K562 (cell line): ENCODE measurements at regions not wholly inside any gene's neighbourhood (a gene's known extent, or its start where the extent isn't known, plus 50 kb on each side); places are given as distances from the start of the nearest gene placed in this dataset.

Experiments
- ATAC-seq: fragments of 200-7000 bp; cut with Tn5 transposase; 3 replicates; pipeline ENCODE4 v1.9.1; 2020; ENCODE audit warnings: moderate library complexity
- BruUV-seq: library from RNA; stranded (reverse); fragments of 400-500 nt; replicated peaks from 2 replicates; lab custom pipeline; 2021; lab: Mats Ljungman, UMichigan
- CTCF ChIA-PET: fragments of 300-600 bp; formaldehyde crosslinking; extraction: SDS; loops from one replicate; lab custom pipeline; 2021; ENCODE audit warnings: low intra/inter-chr PET ratio; lab: Yijun Ruan, JAX
- POLR2A ChIA-PET: fragments of 300-600, 350-650 bp; sonication (Branson Sonifier 250); formaldehyde crosslinking; extraction: SDS; loops from one replicate; lab custom pipeline; 2021; ENCODE audit warnings: antibody characterized with exemption, inconsistent platforms; lab: Yijun Ruan, JAX
- DNase-seq, 4 experiments: peaks; one replicate each; pipeline versions ENCODE4 v3.0.0 to v3.0.0-alpha.2; 2011 to 2018; ENCODE audit warnings: low spot score in 3 of 4, mixed read lengths in 3 of 4; ENCODE audit errors: extremely low read depth in 1 of 4
- FAIRE-seq: peaks from 2 replicates; lab custom pipeline; 2011; peaks lifted over from hg19 to GRCh38; lab: Jason Lieb, UNC
- H2AFZ ChIP-seq: 2 replicates; pipeline ENCODE4 v1.6.0; 2011; ENCODE audit warnings: low read depth, low read length, control low read depth, inconsistent platforms
- H3K27ac ChIP-seq: fragments of 200-600 bp; 3 replicates; pipeline ENCODE4 v1.8.0; 2011; ENCODE audit warnings: low read depth, mild to moderate bottlenecking, control low read depth, inconsistent platforms, low read length, moderate library complexity, mixed read lengths; ENCODE audit errors: extremely low read depth
- H3K27me3 ChIP-seq, 2 experiments: fragments of 300-600 bp in 1 of 2; 2 replicates in 1 of 2; 3 replicates in 1 of 2; pipeline versions ENCODE4 v1.6.0 to v1.8.0; 2011; ENCODE audit warnings: inconsistent platforms in 2 of 2, low read length in 2 of 2, mild to moderate bottlenecking in 1 of 2, mixed read lengths in 1 of 2, moderate library complexity in 1 of 2; ENCODE audit not compliant: control insufficient read depth in 2 of 2, insufficient read depth in 2 of 2
- H3K36me3 ChIP-seq: fragments of 300-600 bp; 3 replicates; pipeline ENCODE4 v1.8.0; 2011; ENCODE audit warnings: mild to moderate bottlenecking, low read length, inconsistent platforms; ENCODE audit not compliant: control insufficient read depth, insufficient read depth
- H3K4me1 ChIP-seq, 2 experiments: fragments of 200-600 bp in 1 of 2; replicated peaks in 1 of 2; 2 replicates in 1 of 2; 3 replicates in 1 of 2; pipeline versions ENCODE4 v1.5.1 to v1.8.0; 2011; ENCODE audit warnings: inconsistent platforms in 2 of 2, low read length in 2 of 2, mild to moderate bottlenecking in 1 of 2, mixed read lengths in 1 of 2, moderate library complexity in 1 of 2; ENCODE audit not compliant: control insufficient read depth in 2 of 2, insufficient read depth in 2 of 2
- H3K4me2 ChIP-seq: 2 replicates; pipeline ENCODE4 v1.6.1; 2011; ENCODE audit warnings: low read length, control low read depth, inconsistent platforms, mixed read lengths; ENCODE audit not compliant: insufficient read depth
- H3K4me3 ChIP-seq: fragments of 200-600 bp; sonication (generic), shearing (Covaris generic); 2 replicates; pipeline ENCODE4 v1.5.1; 2016; ENCODE audit warnings: control low read depth, inconsistent platforms
- H3K79me2 ChIP-seq: fragments of 200-600 bp; 3 replicates; pipeline ENCODE4 v1.8.0; 2011; ENCODE audit warnings: low read length, inconsistent platforms; ENCODE audit not compliant: control insufficient read depth, insufficient read depth
- H3K9ac ChIP-seq, 2 experiments: 2 replicates each; pipeline versions ENCODE4 v1.6.0 to v1.6.1; 2011; ENCODE audit warnings: low read depth in 2 of 2, low read length in 2 of 2, control low read depth in 1 of 2, inconsistent platforms in 1 of 2, mild to moderate bottlenecking in 1 of 2, mixed read lengths in 1 of 2; ENCODE audit not compliant: insufficient read depth in 1 of 2
- H3K9me1 ChIP-seq: one replicate; pipeline ENCODE4 v1.6.0; 2011; ENCODE audit warnings: inconsistent platforms, mild to moderate bottlenecking, low read length, moderate library complexity; ENCODE audit not compliant: control insufficient read depth, insufficient read depth
- H3K9me3 ChIP-seq: replicated peaks from 2 replicates; pipeline ENCODE4 v1.5.1; 2011; ENCODE audit warnings: low read depth, low read length, inconsistent platforms; ENCODE audit not compliant: control insufficient read depth, insufficient read depth
- H4K20me1 ChIP-seq: replicated peaks from 2 replicates; pipeline ENCODE4 v1.6.1; 2011; ENCODE audit warnings: low read length, inconsistent platforms, mixed read lengths; ENCODE audit not compliant: control insufficient read depth, insufficient read depth
- FOXJ2 ChIP-seq: fragments of 200-800 bp; sonication (Bioruptor generic); IDR thresholded peaks from 2 replicates; pipeline ENCODE4 v1.6.1; 2016; ENCODE audit warnings: missing genetic modification characterization, missing compliant biosample characterization
- MEIS2 ChIP-seq: fragments of 450-650 bp; IDR thresholded peaks from 2 replicates; pipeline ENCODE4 v1.6.1; 2014; ENCODE audit warnings: mild to moderate bottlenecking; ENCODE audit not compliant: partially characterized antibody
- MTA1 ChIP-seq: fragments of 450-650 bp; IDR thresholded peaks from 2 replicates; pipeline ENCODE4 v1.6.1; 2017; ENCODE audit warnings: borderline replicate concordance
- RBBP5 ChIP-seq: fragments of 200-600 bp; sonication (generic); IDR thresholded peaks from 2 replicates; pipeline ENCODE4 v1.6.1; 2012; ENCODE audit warnings: borderline replicate concordance, mild to moderate bottlenecking, low read length, control low read depth, inconsistent platforms; ENCODE audit not compliant: insufficient read depth, poor library complexity, severe bottlenecking
- UBTF ChIP-seq, 2 experiments: IDR thresholded peaks; 2 replicates each; pipeline ENCODE4 v1.6.1; 2012; ENCODE audit warnings: improper control_type of control experiment in 2 of 2, low read depth in 2 of 2, low read length in 2 of 2, borderline replicate concordance in 1 of 2
- ZZZ3 ChIP-seq: fragments of 450-650 bp; IDR thresholded peaks from 2 replicates; pipeline ENCODE4 v1.6.1; 2016; ENCODE audit warnings: antibody characterized with exemption, mild to moderate bottlenecking, moderate library complexity
- WGBS: fragments of 100-300 bp; shearing (Covaris generic); methylation state at CpG from one replicate; pipeline ENCODE4 v1.1.6; 2016; ENCODE audit warnings: low coverage, mixed read lengths; ENCODE audit not compliant: insufficient coverage; ENCODE audit errors: missing lambda C conversion rate; 5-methylcytosine and 5-hydroxymethylcytosine counted together
- in situ Hi-C: fragments of 300-500 bp; cut with MboI; formaldehyde crosslinking; loops from 4 replicates; pipeline ENCODE4 v1.15.0; 2018; ENCODE audit warnings: inconsistent platforms, mixed read lengths
- intact Hi-C: fragments of 100-400 bp; cut with micrococcal nuclease; formaldehyde crosslinking; loops from 2 replicates; pipeline ENCODE4 v1.14.2; 2022

- intact Hi-C loops (no loop called here), in situ Hi-C loops (no loop called here)
- FAIRE-seq: no peak
- Histone ChIP-seq H3K27me3 (peaks cover 0 to 5% of the 10 kb centered on the region in 2 experiments; a peak in 1 of 5 replicates), H3K4me3 (no peak overlapping the region), H3K9ac (no peak overlapping the region), H3K27ac (no peak overlapping the region), H3K79me2 (no peaks in the 10 kb centered on the region), H4K20me1 (no peaks in the 10 kb centered on the region), H3K9me3 (no peaks in the 10 kb centered on the region), H3K4me2 (no peak overlapping the region), H3K9me1 (no peaks in the 10 kb centered on the region), H2AFZ (no peak overlapping the region), H3K36me3 (no peaks in the 10 kb centered on the region), H3K4me1 (no peaks in the 10 kb centered on the region)
- DNase-seq: no peak
- WGBS: 5% methylated on average over 2 of the region's 2 CpGs
- no peak for TF ChIP-seq UBTF (IDR thresholded peaks at IDR 0.05; ENCODE audit: borderline replicate concordance in 1 of 2, low read depth in 2 of 2, low read length in 2 of 2)
- TF ChIP-seq ZZZ3: no peak
- no peak for TF ChIP-seq RBBP5
- TF ChIP-seq MTA1: no peak
- TF ChIP-seq FOXJ2 (tag): no peak
- no peak for TF ChIP-seq MEIS2
- no TSS peak for BruUV-seq
- ChIA-PET CTCF (no interaction called here), POLR2A (interaction anchor here (0.6 to 1.2 kb wide), 3 partner anchors 13 to 1683 kb away, joined by 3 to 9 read pairs (median 3); no protein-coding TSS in a partner anchor)
- no peak for ATAC-seq
Measured at GRCh38 chr16:73882651-73883050, 414.0 kb upstream of the PSMD7 start.
